ENCODE measurements at regions not wholly inside any gene's neighbourhood (a gene's known extent, or its start where the extent isn't known, plus 50 kb on each side); places are given as distances from the start of the nearest gene placed in this dataset.

DNA sequence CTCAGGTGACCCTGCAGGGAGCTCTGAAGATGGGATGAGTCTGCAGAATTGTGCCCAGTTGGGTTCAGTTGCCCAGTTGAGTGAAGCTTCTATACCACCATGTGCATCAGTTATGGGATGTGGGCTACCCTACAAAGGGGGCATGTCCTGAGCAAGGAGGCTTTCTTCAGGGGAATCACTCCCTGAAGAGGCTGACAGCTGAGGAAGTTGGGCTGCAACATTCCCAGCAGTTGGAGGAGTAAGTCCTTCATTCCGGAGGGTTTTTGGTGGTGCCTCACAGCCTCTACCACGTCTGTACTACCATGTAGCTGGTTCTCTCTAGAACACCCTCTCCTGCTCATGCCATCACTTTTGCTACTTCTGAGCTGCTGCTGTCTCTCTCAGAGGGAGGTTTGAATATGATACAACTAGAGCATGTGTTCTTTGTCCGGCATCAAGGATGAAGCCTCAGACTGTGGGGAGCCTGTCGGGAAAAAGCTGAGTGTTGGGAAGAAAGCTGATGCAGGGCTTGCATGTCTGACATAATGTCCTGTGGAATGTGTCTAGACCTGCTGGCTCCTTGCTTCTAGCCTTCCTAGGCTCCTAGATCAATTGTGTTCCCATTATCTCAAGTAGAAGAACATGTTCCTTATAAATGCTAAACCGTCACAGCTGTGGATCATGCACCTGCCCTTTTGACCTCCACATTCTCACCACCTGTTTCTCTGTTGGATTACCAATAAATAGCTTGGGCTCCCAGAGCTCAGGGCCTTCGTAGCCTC lies 355.8 kb downstream of the CCSER2 start:
- no peak overlapping the region for H3K4me3 ChIP-seq (ENCODE audit: low read depth, low read length)
- no CpG with 5 or more reads among the region's 6 CpGs for WGBS (ENCODE audit: extremely low coverage, insufficient coverage, insufficient read length)

DNA sequence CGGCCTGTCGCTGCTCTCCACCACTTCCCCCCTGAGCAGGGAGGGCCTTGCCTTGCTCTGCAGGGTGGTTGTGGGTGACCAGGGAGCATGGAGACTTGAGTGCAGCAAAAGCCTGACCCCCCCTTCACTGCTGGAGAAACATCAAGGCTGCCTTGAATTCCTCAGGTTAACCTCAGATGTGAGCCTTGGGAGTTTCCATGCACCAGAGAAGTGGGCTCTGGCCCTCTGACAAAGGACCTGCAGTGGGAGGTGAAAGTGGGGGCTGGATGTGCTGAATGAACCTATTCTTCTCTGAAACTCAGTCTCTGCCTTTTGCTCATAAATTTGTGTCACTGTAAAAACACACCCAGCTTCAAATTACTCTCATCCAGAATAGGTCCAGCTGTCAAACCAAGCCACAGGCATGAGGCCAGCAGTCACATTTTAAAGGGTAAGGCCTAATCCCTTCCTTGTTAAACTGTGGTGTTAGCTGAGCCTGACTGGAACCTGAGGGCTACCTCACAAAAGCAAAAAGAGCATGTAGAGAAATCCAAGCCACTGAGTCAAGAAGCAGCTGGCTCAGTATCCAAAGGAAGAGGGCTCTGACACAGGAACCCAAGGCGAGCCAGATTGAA lies 356.8 kb downstream of the CCSER2 start:
- no peak overlapping the region for H2BK5ac ChIP-seq (ENCODE audit: low read depth, low read length, poor library complexity)

More for the DNA sequence above, 355.8 kb downstream of the CCSER2 start:
- Histone ChIP-seq H3K9ac (ENCODE audit: low read length) (no peak overlapping the region), H3K14ac (ENCODE audit: low read length) (no peak overlapping the region), H3K9me3 (ENCODE audit: insufficient read depth, low read depth, low read length) (peaks cover 8% of the 10 kb centered on the region), H4K12ac (ENCODE audit: low read depth, low read length) (no peak overlapping the region), H3K4ac (ENCODE audit: low read depth, low read length) (no peak overlapping the region), H3K4me2 (ENCODE audit: low read length) (no peak overlapping the region), H3K36me3 (ENCODE audit: control insufficient read depth in 1 of 2, insufficient read depth in 2 of 2, low read length in 2 of 2) (no peaks in the 10 kb centered on the region), H3K4me1 (ENCODE audit: control insufficient read depth in 1 of 2, insufficient read depth in 2 of 2, low read length in 2 of 2) (no peaks in the 10 kb centered on the region), H2BK12ac (ENCODE audit: low read length) (no peak overlapping the region), H2BK120ac (ENCODE audit: insufficient read depth, low read length, poor library complexity) (no peak overlapping the region), H3K27me3 (ENCODE audit: insufficient read depth, low read length) (no peaks in the 10 kb centered on the region), H2AFZ (ENCODE audit: insufficient read depth, low read length, poor library complexity) (no peak overlapping the region), H3K79me1 (ENCODE audit: low read length) (no peaks in the 10 kb centered on the region), H3K27ac (ENCODE audit: low read depth, low read length) (no peak overlapping the region), H3K23ac (ENCODE audit: low read length) (no peak overlapping the region), H3K18ac (ENCODE audit: low read length) (no peak overlapping the region), H2AK5ac (ENCODE audit: low read length) (no peak overlapping the region), H3K79me2 (ENCODE audit: control insufficient read depth, insufficient read depth, low read length, poor library complexity) (no peaks in the 10 kb centered on the region), H4K8ac (ENCODE audit: low read depth, low read length) (no peak overlapping the region), H4K91ac (ENCODE audit: low read depth, low read length) (no peak overlapping the region), H2BK5ac (ENCODE audit: low read depth, low read length, poor library complexity) (no peak overlapping the region)
- DNase-seq = peak; percentile 66 to 77

DNA sequence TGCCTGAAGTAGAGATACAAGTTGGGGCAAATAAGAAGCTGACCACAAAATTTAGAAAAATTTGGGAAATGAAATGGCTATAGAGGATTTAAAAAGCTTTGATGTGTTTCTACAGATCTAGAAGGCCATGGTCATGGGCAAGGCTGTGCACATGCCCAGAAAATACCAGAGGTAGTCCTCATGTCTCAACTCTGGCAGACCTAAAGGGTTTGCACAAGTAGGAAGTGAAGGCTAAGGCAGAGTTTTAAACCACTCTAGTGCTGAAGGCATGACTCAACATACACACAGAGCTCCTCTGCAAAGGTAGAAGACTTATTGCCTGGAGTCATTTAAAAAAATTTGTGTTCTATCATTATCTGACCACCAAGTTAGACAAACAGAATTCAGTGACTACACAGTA lies 364.6 kb downstream of the CCSER2 start:
- Histone ChIP-seq H4K8ac (ENCODE audit: low read depth, low read length) (no peak overlapping the region), H4K91ac (ENCODE audit: low read depth, low read length) (no peak overlapping the region), H3K9me3 (ENCODE audit: insufficient read depth, low read depth, low read length) (peaks cover 2% of the 10 kb centered on the region), H3K79me2 (ENCODE audit: control insufficient read depth, insufficient read depth, low read length, poor library complexity) (no peaks in the 10 kb centered on the region), H2AK5ac (ENCODE audit: low read length) (no peak overlapping the region), H3K36me3 (ENCODE audit: control insufficient read depth in 1 of 2, insufficient read depth in 2 of 2, low read length in 2 of 2) (no peaks in the 10 kb centered on the region), H2BK120ac (ENCODE audit: insufficient read depth, low read length, poor library complexity) (no peak overlapping the region), H3K4me2 (ENCODE audit: low read length) (no peak overlapping the region), H3K23ac (ENCODE audit: low read length) (no peak overlapping the region), H2AFZ (ENCODE audit: insufficient read depth, low read length, poor library complexity) (no peak overlapping the region), H3K27ac (ENCODE audit: low read depth, low read length) (no peak overlapping the region), H2BK5ac (ENCODE audit: low read depth, low read length, poor library complexity) (no peak overlapping the region), H4K12ac (ENCODE audit: low read depth, low read length) (no peak overlapping the region), H3K4me3 (ENCODE audit: low read depth, low read length) (no peak overlapping the region), H3K27me3 (ENCODE audit: insufficient read depth, low read length) (no peaks in the 10 kb centered on the region), H3K79me1 (ENCODE audit: low read length) (no peaks in the 10 kb centered on the region), H2BK12ac (ENCODE audit: low read length) (no peak overlapping the region), H3K4ac (ENCODE audit: low read depth, low read length) (no peak overlapping the region), H3K9ac (ENCODE audit: low read length) (no peak overlapping the region), H3K14ac (ENCODE audit: low read length) (no peak overlapping the region), H3K18ac (ENCODE audit: low read length) (no peak overlapping the region), H3K4me1 (ENCODE audit: control insufficient read depth in 1 of 2, insufficient read depth in 2 of 2, low read length in 2 of 2) (no peaks in the 10 kb centered on the region)
- no peak for DNase-seq

More for the DNA sequence above, 356.8 kb downstream of the CCSER2 start:
- Histone ChIP-seq H4K91ac (ENCODE audit: low read depth, low read length) (no peak overlapping the region), H3K4me3 (ENCODE audit: low read depth, low read length) (no peak overlapping the region), H3K79me1 (ENCODE audit: low read length) (no peaks in the 10 kb centered on the region), H3K27me3 (ENCODE audit: insufficient read depth, low read length) (no peaks in the 10 kb centered on the region), H3K36me3 (ENCODE audit: control insufficient read depth in 1 of 2, insufficient read depth in 2 of 2, low read length in 2 of 2) (no peaks in the 10 kb centered on the region), H4K8ac (ENCODE audit: low read depth, low read length) (no peak overlapping the region), H3K79me2 (ENCODE audit: control insufficient read depth, insufficient read depth, low read length, poor library complexity) (no peaks in the 10 kb centered on the region), H2AFZ (ENCODE audit: insufficient read depth, low read length, poor library complexity) (no peak overlapping the region), H4K12ac (ENCODE audit: low read depth, low read length) (no peak overlapping the region), H2BK120ac (ENCODE audit: insufficient read depth, low read length, poor library complexity) (no peak overlapping the region), H3K4ac (ENCODE audit: low read depth, low read length) (no peak overlapping the region), H3K18ac (ENCODE audit: low read length) (no peak overlapping the region), H3K9me3 (ENCODE audit: insufficient read depth, low read depth, low read length) (peaks cover 8% of the 10 kb centered on the region), H3K27ac (ENCODE audit: low read depth, low read length) (no peak overlapping the region), H3K9ac (ENCODE audit: low read length) (no peak overlapping the region), H3K4me1 (ENCODE audit: control insufficient read depth in 1 of 2, insufficient read depth in 2 of 2, low read length in 2 of 2) (no peaks in the 10 kb centered on the region), H3K14ac (ENCODE audit: low read length) (no peak overlapping the region), H2BK12ac (ENCODE audit: low read length) (no peak overlapping the region), H3K23ac (ENCODE audit: low read length) (no peak overlapping the region), H2AK5ac (ENCODE audit: low read length) (no peak overlapping the region), H3K4me2 (ENCODE audit: low read length) (no peak overlapping the region)
- no CpG with 5 or more reads among the region's 3 CpGs for WGBS (ENCODE audit: extremely low coverage, insufficient coverage, insufficient read length)
- no peak for DNase-seq

DNA sequence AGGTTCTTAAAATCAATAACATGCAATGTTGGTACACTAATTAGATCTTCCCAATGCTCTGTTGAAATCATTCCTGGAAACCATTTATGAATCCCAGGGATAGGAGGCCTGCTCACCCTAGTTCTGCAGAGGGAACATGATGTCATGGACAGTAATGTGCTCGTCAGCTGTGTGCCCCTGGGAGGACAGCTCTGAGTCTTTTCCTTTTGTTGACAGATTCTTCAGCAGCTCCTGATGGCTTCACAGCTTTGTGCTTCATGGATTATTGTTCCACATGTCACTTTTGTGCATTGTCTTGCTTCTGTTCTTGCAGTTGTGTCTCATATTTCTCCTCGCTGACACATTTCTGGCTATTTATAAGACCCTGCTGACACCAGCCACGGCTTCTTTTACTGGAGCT lies 367.5 kb downstream of the CCSER2 start:
- no peak overlapping the region for H2BK5ac ChIP-seq (ENCODE audit: low read depth, low read length, poor library complexity)
- no peak overlapping the region for H2AK5ac ChIP-seq (ENCODE audit: low read length)
- no peaks in the 10 kb centered on the region for H3K79me1 ChIP-seq (ENCODE audit: low read length)
- H3K23ac ChIP-seq (ENCODE audit: low read length) = no peak overlapping the region
- H3K36me3 ChIP-seq (ENCODE audit: control insufficient read depth in 1 of 2, insufficient read depth in 2 of 2, low read length in 2 of 2) = no peaks in the 10 kb centered on the region
- no peaks in the 10 kb centered on the region for H3K79me2 ChIP-seq (ENCODE audit: control insufficient read depth, insufficient read depth, low read length, poor library complexity)
- no peak overlapping the region for H4K91ac ChIP-seq (ENCODE audit: low read depth, low read length)
- H3K4me1 ChIP-seq (ENCODE audit: control insufficient read depth in 1 of 2, insufficient read depth in 2 of 2, low read length in 2 of 2) = no peaks in the 10 kb centered on the region
- H3K4me2 ChIP-seq (ENCODE audit: low read length) = no peak overlapping the region
- DNase-seq = no peak
- H4K12ac ChIP-seq (ENCODE audit: low read depth, low read length) = no peak overlapping the region
- no peaks in the 10 kb centered on the region for H3K27me3 ChIP-seq (ENCODE audit: insufficient read depth, low read length)
- no peak overlapping the region for H3K4me3 ChIP-seq (ENCODE audit: low read depth, low read length)
- peaks cover 3% of the 10 kb centered on the region for H3K9me3 ChIP-seq (ENCODE audit: insufficient read depth, low read depth, low read length)
- H3K9ac ChIP-seq (ENCODE audit: low read length) = no peak overlapping the region
- H4K8ac ChIP-seq (ENCODE audit: low read depth, low read length) = no peak overlapping the region
- H3K4ac ChIP-seq (ENCODE audit: low read depth, low read length) = no peak overlapping the region
- no peak overlapping the region for H3K18ac ChIP-seq (ENCODE audit: low read length)
- H3K27ac ChIP-seq (ENCODE audit: low read depth, low read length) = no peak overlapping the region
- H2BK120ac ChIP-seq (ENCODE audit: insufficient read depth, low read length, poor library complexity) = no peak overlapping the region
- H2BK12ac ChIP-seq (ENCODE audit: low read length) = no peak overlapping the region
- no CpG with 5 or more reads among the region's 3 CpGs for WGBS (ENCODE audit: extremely low coverage, insufficient coverage, insufficient read length)
- H3K14ac ChIP-seq (ENCODE audit: low read length) = no peak overlapping the region
- H2AFZ ChIP-seq (ENCODE audit: insufficient read depth, low read length, poor library complexity) = no peak overlapping the region
